Spleen (tissue), 11 donors: ENCODE measurements at regions not wholly inside any gene's neighbourhood (a gene's known extent, or its start where the extent isn't known, plus 50 kb on each side); places are given as distances from the start of the nearest gene placed in this dataset.

ENCODE experiments used
- DNase-seq: peaks from one replicate; pipeline ENCODE4 v3.0.0-alpha.2; 2020
- H3K27ac ChIP-seq, 8 donors: fragments of 200-600 bp; sonication (generic) in 7 of 8; 1 replicate in 4 of 8; 2 replicates in 4 of 8; pipeline versions ENCODE4 v1.5.0 to v1.8.0; 2016 to 2021; ENCODE audit warnings: inconsistent platforms in 4 of 8, mild to moderate bottlenecking in 4 of 8, moderate library complexity in 1 of 8
- H3K27me3 ChIP-seq, 7 donors: fragments of 200-600 bp; sonication (generic) in 6 of 7; replicated peaks in 1 of 7; 1 replicate in 4 of 7; 2 replicates in 3 of 7; pipeline versions ENCODE4 v1.5.0 to v1.8.0; 2016 to 2021; ENCODE audit warnings: inconsistent platforms in 3 of 7, mild to moderate bottlenecking in 1 of 7
- H3K36me3 ChIP-seq, 6 donors: fragments of 200-600 bp; sonication (generic) in 5 of 6; 1 replicate in 4 of 6; 2 replicates in 2 of 6; pipeline versions ENCODE4 v1.5.0 to v1.8.0; 2016 to 2021; ENCODE audit warnings: inconsistent platforms in 2 of 6
- H3K4me1 ChIP-seq, 6 donors: fragments of 200-600 bp; sonication (generic) in 5 of 6; 1 replicate in 3 of 6; 2 replicates in 3 of 6; pipeline versions ENCODE4 v1.5.0 to v1.8.0; 2016 to 2021; ENCODE audit warnings: inconsistent platforms in 3 of 6
- H3K4me3 ChIP-seq, 8 donors: fragments of 200-600 bp; sonication (generic) in 7 of 8; 1 replicate in 4 of 8; 2 replicates in 4 of 8; pipeline versions ENCODE4 v1.5.0 to v1.8.0; 2016 to 2021; ENCODE audit warnings: inconsistent platforms in 4 of 8, mild to moderate bottlenecking in 4 of 8, moderate library complexity in 2 of 8
- H3K9me3 ChIP-seq, 8 donors: fragments of 200-600 bp; sonication (generic) in 7 of 8; 1 replicate in 4 of 8; 2 replicates in 4 of 8; pipeline versions ENCODE4 v1.5.0 to v1.8.0; 2016 to 2021; ENCODE audit warnings: inconsistent platforms in 4 of 8
- CTCF ChIP-seq, 11 experiments: fragments of 200-600 bp in 7 of 11; fragments of 450-650 bp in 4 of 11; sonication (generic) in 4 of 11; IDR thresholded peaks in 8 of 11; conservative IDR thresholded peaks in 3 of 11; 1 replicate in 7 of 11; 2 replicates in 4 of 11; pipeline versions ENCODE4 v1.4.0 to v1.8.0; 2016 to 2021; ENCODE audit warnings: antibody characterized with exemption in 11 of 11, inconsistent platforms in 4 of 11, mild to moderate bottlenecking in 1 of 11
- POLR2A ChIP-seq, 3 donors: fragments of 450-650 bp; IDR thresholded peaks; one replicate each; pipeline ENCODE4 v1.5.1; 2017; ENCODE audit warnings: antibody characterized with exemption in 3 of 3, mild to moderate bottlenecking in 1 of 3
- POLR2AphosphoS5 ChIP-seq, 3 donors: sonication (generic); formaldehyde crosslinking; IDR thresholded peaks; one replicate each; pipeline ENCODE4 v1.5.1; 2017; ENCODE audit warnings: antibody characterized with exemption in 3 of 3
- WGBS, 5 donors: extraction: QIAGEN DNeasy Blood & Tissue Kit in 3 of 5; methylation state at CpG; one replicate each; pipeline versions ENCODE4 v1.1.5 to v1.1.7; 2013 to 2018; 5-methylcytosine and 5-hydroxymethylcytosine counted together
- intact Hi-C: fragments of 100-400 bp; cut with DNase I; formaldehyde crosslinking; loops from one replicate; pipeline ENCODE4 v1.15.0; 2023; ENCODE audit warnings: low total_unique reads
- donor health status: healthy with polysubstance abuse.
- donor health status: DM: no; HTN: no; CAD: no; lungs with moderate emphysema.
- donor health status: DM: no; HTN: no; CAD: no.
- donor health status: Bipolar disorder and iron deficiency.
- donor health status: healthy.
- donor health status: DM: no; HTN: no; CAD: no.
- donor health status: DM: yes; HTN: yes; CAD: no.

GRCh38 chr5:152882621-152883020 lies 477.5 kb upstream of the NMUR2 start:
- no peak for DNase-seq
- H3K27me3 ChIP-seq, result no peaks in the 10 kb centered on the region
- H3K36me3 ChIP-seq, result no peaks in the 10 kb centered on the region
- no peak overlapping the region for H3K27ac ChIP-seq
- no peaks in the 10 kb centered on the region for H3K4me1 ChIP-seq
- intact Hi-C loops, result no loop called here
- WGBS, 5 donors, result 40 to 62% (median 57%) methylated on average over 2 of the region's 2 CpGs
- no peak overlapping the region for H3K4me3 ChIP-seq
- H3K9me3 ChIP-seq, result peaks cover 0 to 27% (median 18%) of the 10 kb centered on the region in 8 donors
- TF ChIP-seq POLR2A (IDR thresholded peaks at IDR 0.05), result no peak
- no peak for TF ChIP-seq POLR2AphosphoS5 (IDR thresholded peaks at IDR 0.05)
- TF ChIP-seq CTCF (IDR thresholded peaks at IDR 0.05 in 8 of 11, conservative IDR thresholded peaks at IDR 0.05 in 3 of 11), result no peak

- no peaks in the 10 kb centered on the region for H3K27me3 ChIP-seq
- WGBS, 5 donors, result 52 to 71% (median 59%) methylated on average over 3 of the region's 3 CpGs
- no peak for DNase-seq
- H3K27ac ChIP-seq, result no peak overlapping the region
- H3K36me3 ChIP-seq, result no peaks in the 10 kb centered on the region
- H3K4me1 ChIP-seq, result no peaks in the 10 kb centered on the region
- no peak overlapping the region for H3K4me3 ChIP-seq
- intact Hi-C loops, result no loop called here
- TF ChIP-seq CTCF (IDR thresholded peaks at IDR 0.05 in 8 of 11, conservative IDR thresholded peaks at IDR 0.05 in 3 of 11) (no peak), POLR2A (IDR thresholded peaks at IDR 0.05) (no peak), POLR2AphosphoS5 (IDR thresholded peaks at IDR 0.05) (no peak)
- H3K9me3 ChIP-seq, result peaks cover 0 to 23% (median 13%) of the 10 kb centered on the region in 8 donors
Observed at GRCh38 chr5:152883066-152883775, 478.1 kb upstream of the NMUR2 start.

- Histone ChIP-seq H3K27ac (no peak overlapping the region), H3K27me3 (no peaks in the 10 kb centered on the region), H3K9me3 (peaks cover 0 to 17% (median 10%) of the 10 kb centered on the region in 8 donors), H3K4me3 (no peak overlapping the region), H3K36me3 (no peaks in the 10 kb centered on the region), H3K4me1 (no peaks in the 10 kb centered on the region)
- no peak for DNase-seq
- TF ChIP-seq POLR2AphosphoS5 (IDR thresholded peaks at IDR 0.05) (no peak), POLR2A (IDR thresholded peaks at IDR 0.05) (no peak), CTCF (IDR thresholded peaks at IDR 0.05 in 8 of 11, conservative IDR thresholded peaks at IDR 0.05 in 3 of 11) (no peak)
- intact Hi-C loops, result no loop called here
Observed at GRCh38 chr5:152884006-152884405, 478.9 kb upstream of the NMUR2 start.

- H3K4me3 ChIP-seq, result no peak overlapping the region
- H3K9me3 ChIP-seq, result peaks cover 0 to 7% (median 0%) of the 10 kb centered on the region in 8 donors
- no peak overlapping the region for H3K27ac ChIP-seq
- no peaks in the 10 kb centered on the region for H3K27me3 ChIP-seq
- intact Hi-C loops, result no loop called here
- H3K36me3 ChIP-seq, result no peaks in the 10 kb centered on the region
- H3K4me1 ChIP-seq, result no peaks in the 10 kb centered on the region
- TF ChIP-seq CTCF (IDR thresholded peaks at IDR 0.05 in 8 of 11, conservative IDR thresholded peaks at IDR 0.05 in 3 of 11) (no peak), POLR2AphosphoS5 (IDR thresholded peaks at IDR 0.05) (no peak), POLR2A (IDR thresholded peaks at IDR 0.05) (no peak)
- DNase-seq, result no peak
- WGBS, 5 donors, result 62 to 84% (median 67%) methylated on average over 2 of the region's 2 CpGs
Observed at GRCh38 chr5:152900332-152900731, 495.3 kb upstream of the NMUR2 start.
